K562 (cell line): ENCODE measurements at regions not wholly inside any gene's neighbourhood (a gene's known extent, or its start where the extent isn't known, plus 50 kb on each side); places are given as distances from the start of the nearest gene placed in this dataset.

Source experiments
- ATAC-seq: fragments of 200-7000 bp; cut with Tn5 transposase; 3 replicates; pipeline ENCODE4 v1.9.1; 2020; ENCODE audit warnings: moderate library complexity
- BruUV-seq: library from RNA; stranded (reverse); fragments of 400-500 nt; replicated peaks from 2 replicates; lab custom pipeline; 2021; lab: Mats Ljungman, UMichigan
- CTCF ChIA-PET: fragments of 300-600 bp; formaldehyde crosslinking; extraction: SDS; loops from one replicate; lab custom pipeline; 2021; ENCODE audit warnings: low intra/inter-chr PET ratio; lab: Yijun Ruan, JAX
- POLR2A ChIA-PET: fragments of 300-600, 350-650 bp; sonication (Branson Sonifier 250); formaldehyde crosslinking; extraction: SDS; loops from one replicate; lab custom pipeline; 2021; ENCODE audit warnings: antibody characterized with exemption, inconsistent platforms; lab: Yijun Ruan, JAX
- DNase-seq, 4 experiments: peaks; one replicate each; pipeline versions ENCODE4 v3.0.0 to v3.0.0-alpha.2; 2011 to 2018; ENCODE audit warnings: low spot score in 3 of 4, mixed read lengths in 3 of 4; ENCODE audit errors: extremely low read depth in 1 of 4
- FAIRE-seq: peaks from 2 replicates; lab custom pipeline; 2011; peaks lifted over from hg19 to GRCh38; lab: Jason Lieb, UNC
- H2AFZ ChIP-seq: 2 replicates; pipeline ENCODE4 v1.6.0; 2011; ENCODE audit warnings: low read depth, low read length, control low read depth, inconsistent platforms
- H3K27ac ChIP-seq: fragments of 200-600 bp; 3 replicates; pipeline ENCODE4 v1.8.0; 2011; ENCODE audit warnings: low read depth, mild to moderate bottlenecking, control low read depth, inconsistent platforms, low read length, moderate library complexity, mixed read lengths; ENCODE audit errors: extremely low read depth
- H3K27me3 ChIP-seq, 2 experiments: fragments of 300-600 bp in 1 of 2; 2 replicates in 1 of 2; 3 replicates in 1 of 2; pipeline versions ENCODE4 v1.6.0 to v1.8.0; 2011; ENCODE audit warnings: inconsistent platforms in 2 of 2, low read length in 2 of 2, mild to moderate bottlenecking in 1 of 2, mixed read lengths in 1 of 2, moderate library complexity in 1 of 2; ENCODE audit not compliant: control insufficient read depth in 2 of 2, insufficient read depth in 2 of 2
- H3K36me3 ChIP-seq: fragments of 300-600 bp; 3 replicates; pipeline ENCODE4 v1.8.0; 2011; ENCODE audit warnings: mild to moderate bottlenecking, low read length, inconsistent platforms; ENCODE audit not compliant: control insufficient read depth, insufficient read depth
- H3K4me1 ChIP-seq, 2 experiments: fragments of 200-600 bp in 1 of 2; replicated peaks in 1 of 2; 2 replicates in 1 of 2; 3 replicates in 1 of 2; pipeline versions ENCODE4 v1.5.1 to v1.8.0; 2011; ENCODE audit warnings: inconsistent platforms in 2 of 2, low read length in 2 of 2, mild to moderate bottlenecking in 1 of 2, mixed read lengths in 1 of 2, moderate library complexity in 1 of 2; ENCODE audit not compliant: control insufficient read depth in 2 of 2, insufficient read depth in 2 of 2
- H3K4me2 ChIP-seq: 2 replicates; pipeline ENCODE4 v1.6.1; 2011; ENCODE audit warnings: low read length, control low read depth, inconsistent platforms, mixed read lengths; ENCODE audit not compliant: insufficient read depth
- H3K4me3 ChIP-seq: fragments of 200-600 bp; sonication (generic), shearing (Covaris generic); 2 replicates; pipeline ENCODE4 v1.5.1; 2016; ENCODE audit warnings: control low read depth, inconsistent platforms
- H3K79me2 ChIP-seq: fragments of 200-600 bp; 3 replicates; pipeline ENCODE4 v1.8.0; 2011; ENCODE audit warnings: low read length, inconsistent platforms; ENCODE audit not compliant: control insufficient read depth, insufficient read depth
- H3K9ac ChIP-seq, 2 experiments: 2 replicates each; pipeline versions ENCODE4 v1.6.0 to v1.6.1; 2011; ENCODE audit warnings: low read depth in 2 of 2, low read length in 2 of 2, control low read depth in 1 of 2, inconsistent platforms in 1 of 2, mild to moderate bottlenecking in 1 of 2, mixed read lengths in 1 of 2; ENCODE audit not compliant: insufficient read depth in 1 of 2
- H3K9me1 ChIP-seq: one replicate; pipeline ENCODE4 v1.6.0; 2011; ENCODE audit warnings: inconsistent platforms, mild to moderate bottlenecking, low read length, moderate library complexity; ENCODE audit not compliant: control insufficient read depth, insufficient read depth
- H3K9me3 ChIP-seq: replicated peaks from 2 replicates; pipeline ENCODE4 v1.5.1; 2011; ENCODE audit warnings: low read depth, low read length, inconsistent platforms; ENCODE audit not compliant: control insufficient read depth, insufficient read depth
- H4K20me1 ChIP-seq: replicated peaks from 2 replicates; pipeline ENCODE4 v1.6.1; 2011; ENCODE audit warnings: low read length, inconsistent platforms, mixed read lengths; ENCODE audit not compliant: control insufficient read depth, insufficient read depth
- RBM25 ChIP-seq: fragments of 200-400 bp; formaldehyde crosslinking; IDR thresholded peaks from 2 replicates; pipeline ENCODE4 v1.6.1; 2018; ENCODE audit warnings: low read length, low read depth, moderate library complexity; ENCODE audit not compliant: severe bottlenecking
- SRSF3 ChIP-seq: fragments of 200-400 bp; formaldehyde crosslinking; IDR thresholded peaks from 2 replicates; pipeline ENCODE4 v1.6.1; 2016; ENCODE audit warnings: mild to moderate bottlenecking, low read length, moderate library complexity; ENCODE audit not compliant: insufficient read depth
- SUPT5H ChIP-seq: fragments of 450-650 bp; IDR thresholded peaks from 2 replicates; pipeline ENCODE4 v1.6.1; 2016
- ZKSCAN1 ChIP-seq: fragments of 150-350 bp; IDR thresholded peaks from 2 replicates; pipeline ENCODE4 v1.6.1; 2016; ENCODE audit warnings: low read depth, low read length
- ZZZ3 ChIP-seq: fragments of 450-650 bp; IDR thresholded peaks from 2 replicates; pipeline ENCODE4 v1.6.1; 2016; ENCODE audit warnings: antibody characterized with exemption, mild to moderate bottlenecking, moderate library complexity
- WGBS: fragments of 100-300 bp; shearing (Covaris generic); methylation state at CpG from one replicate; pipeline ENCODE4 v1.1.6; 2016; ENCODE audit warnings: low coverage, mixed read lengths; ENCODE audit not compliant: insufficient coverage; ENCODE audit errors: missing lambda C conversion rate; 5-methylcytosine and 5-hydroxymethylcytosine counted together
- in situ Hi-C: fragments of 300-500 bp; cut with MboI; formaldehyde crosslinking; loops from 4 replicates; pipeline ENCODE4 v1.15.0; 2018; ENCODE audit warnings: inconsistent platforms, mixed read lengths
- intact Hi-C: fragments of 100-400 bp; cut with micrococcal nuclease; formaldehyde crosslinking; loops from 2 replicates; pipeline ENCODE4 v1.14.2; 2022
- TF ChIP-seq, protein P1 (sequence below): fragments of 450-650 bp; IDR thresholded peaks from 2 replicates; pipeline ENCODE4 v1.6.1; 2016; ENCODE audit warnings: low read depth
- TF ChIP-seq, protein P2 (sequence below): sonication (generic); formaldehyde crosslinking; IDR thresholded peaks from 2 replicates; pipeline ENCODE4 v1.8.0; 2022; ENCODE audit warnings: mild to moderate bottlenecking, missing genetic modification reagents

DNA sequence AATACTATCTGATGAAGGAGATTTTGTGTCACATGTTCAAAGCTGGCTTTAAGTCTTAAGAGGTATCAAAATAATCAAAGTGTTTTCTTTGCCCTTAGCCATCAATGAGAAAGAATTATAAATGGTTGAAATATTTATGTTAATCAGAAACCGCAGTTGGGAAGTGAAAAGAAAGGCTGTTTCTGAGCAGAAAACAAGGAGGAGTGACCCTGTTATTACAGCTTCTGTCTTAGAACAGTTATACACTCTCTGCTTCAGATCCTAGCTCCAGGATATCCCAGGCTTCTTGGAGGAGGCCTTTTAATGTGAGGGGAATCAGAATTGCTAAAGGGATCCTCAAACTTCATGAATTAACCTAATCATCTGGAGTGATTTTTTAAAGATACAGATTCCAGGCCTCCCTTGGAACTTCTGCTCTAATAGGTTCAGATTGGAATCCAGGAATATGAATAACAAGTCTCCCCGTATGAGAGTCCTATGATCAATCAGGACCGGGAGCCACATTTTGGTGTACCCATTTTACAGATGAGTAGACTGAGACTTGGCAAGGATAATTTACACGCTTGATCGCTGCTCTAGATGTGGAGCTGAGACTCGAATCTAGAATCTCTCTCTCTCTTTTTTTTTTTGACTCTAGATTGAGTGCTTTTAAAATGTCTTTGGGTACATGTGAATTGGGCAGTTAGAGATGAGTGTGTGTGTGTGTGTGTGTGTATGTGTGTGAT, 50.8 kb upstream of the JAG1 start:
- no peak overlapping the region for H3K27ac ChIP-seq
- H3K9ac ChIP-seq, result no peak overlapping the region
- no peaks in the 10 kb centered on the region for H3K9me3 ChIP-seq
- H3K79me2 ChIP-seq, result no peaks in the 10 kb centered on the region
- no peaks in the 10 kb centered on the region for H3K4me1 ChIP-seq
- no peaks in the 10 kb centered on the region for H3K9me1 ChIP-seq
- DNase-seq (no peak), FAIRE-seq (no peak), ATAC-seq (no peak)
- 0% methylated on average over 6 of the region's 6 CpGs for WGBS
- H3K27me3 ChIP-seq, result no peaks in the 10 kb centered on the region
- in situ Hi-C loops, result no loop called here
- no peaks in the 10 kb centered on the region for H4K20me1 ChIP-seq
- no peak overlapping the region for H3K4me2 ChIP-seq
- ChIA-PET CTCF (no interaction called here), POLR2A (no interaction called here)
- BruUV-seq, result no TSS peak
- H2AFZ ChIP-seq, result no peak overlapping the region
- peak; percentile 60 for TF ChIP-seq RBM25
- no peak for TF ChIP-seq SUPT5H
- no peak for TF ChIP-seq SRSF3
- TF ChIP-seq, protein P1, sequence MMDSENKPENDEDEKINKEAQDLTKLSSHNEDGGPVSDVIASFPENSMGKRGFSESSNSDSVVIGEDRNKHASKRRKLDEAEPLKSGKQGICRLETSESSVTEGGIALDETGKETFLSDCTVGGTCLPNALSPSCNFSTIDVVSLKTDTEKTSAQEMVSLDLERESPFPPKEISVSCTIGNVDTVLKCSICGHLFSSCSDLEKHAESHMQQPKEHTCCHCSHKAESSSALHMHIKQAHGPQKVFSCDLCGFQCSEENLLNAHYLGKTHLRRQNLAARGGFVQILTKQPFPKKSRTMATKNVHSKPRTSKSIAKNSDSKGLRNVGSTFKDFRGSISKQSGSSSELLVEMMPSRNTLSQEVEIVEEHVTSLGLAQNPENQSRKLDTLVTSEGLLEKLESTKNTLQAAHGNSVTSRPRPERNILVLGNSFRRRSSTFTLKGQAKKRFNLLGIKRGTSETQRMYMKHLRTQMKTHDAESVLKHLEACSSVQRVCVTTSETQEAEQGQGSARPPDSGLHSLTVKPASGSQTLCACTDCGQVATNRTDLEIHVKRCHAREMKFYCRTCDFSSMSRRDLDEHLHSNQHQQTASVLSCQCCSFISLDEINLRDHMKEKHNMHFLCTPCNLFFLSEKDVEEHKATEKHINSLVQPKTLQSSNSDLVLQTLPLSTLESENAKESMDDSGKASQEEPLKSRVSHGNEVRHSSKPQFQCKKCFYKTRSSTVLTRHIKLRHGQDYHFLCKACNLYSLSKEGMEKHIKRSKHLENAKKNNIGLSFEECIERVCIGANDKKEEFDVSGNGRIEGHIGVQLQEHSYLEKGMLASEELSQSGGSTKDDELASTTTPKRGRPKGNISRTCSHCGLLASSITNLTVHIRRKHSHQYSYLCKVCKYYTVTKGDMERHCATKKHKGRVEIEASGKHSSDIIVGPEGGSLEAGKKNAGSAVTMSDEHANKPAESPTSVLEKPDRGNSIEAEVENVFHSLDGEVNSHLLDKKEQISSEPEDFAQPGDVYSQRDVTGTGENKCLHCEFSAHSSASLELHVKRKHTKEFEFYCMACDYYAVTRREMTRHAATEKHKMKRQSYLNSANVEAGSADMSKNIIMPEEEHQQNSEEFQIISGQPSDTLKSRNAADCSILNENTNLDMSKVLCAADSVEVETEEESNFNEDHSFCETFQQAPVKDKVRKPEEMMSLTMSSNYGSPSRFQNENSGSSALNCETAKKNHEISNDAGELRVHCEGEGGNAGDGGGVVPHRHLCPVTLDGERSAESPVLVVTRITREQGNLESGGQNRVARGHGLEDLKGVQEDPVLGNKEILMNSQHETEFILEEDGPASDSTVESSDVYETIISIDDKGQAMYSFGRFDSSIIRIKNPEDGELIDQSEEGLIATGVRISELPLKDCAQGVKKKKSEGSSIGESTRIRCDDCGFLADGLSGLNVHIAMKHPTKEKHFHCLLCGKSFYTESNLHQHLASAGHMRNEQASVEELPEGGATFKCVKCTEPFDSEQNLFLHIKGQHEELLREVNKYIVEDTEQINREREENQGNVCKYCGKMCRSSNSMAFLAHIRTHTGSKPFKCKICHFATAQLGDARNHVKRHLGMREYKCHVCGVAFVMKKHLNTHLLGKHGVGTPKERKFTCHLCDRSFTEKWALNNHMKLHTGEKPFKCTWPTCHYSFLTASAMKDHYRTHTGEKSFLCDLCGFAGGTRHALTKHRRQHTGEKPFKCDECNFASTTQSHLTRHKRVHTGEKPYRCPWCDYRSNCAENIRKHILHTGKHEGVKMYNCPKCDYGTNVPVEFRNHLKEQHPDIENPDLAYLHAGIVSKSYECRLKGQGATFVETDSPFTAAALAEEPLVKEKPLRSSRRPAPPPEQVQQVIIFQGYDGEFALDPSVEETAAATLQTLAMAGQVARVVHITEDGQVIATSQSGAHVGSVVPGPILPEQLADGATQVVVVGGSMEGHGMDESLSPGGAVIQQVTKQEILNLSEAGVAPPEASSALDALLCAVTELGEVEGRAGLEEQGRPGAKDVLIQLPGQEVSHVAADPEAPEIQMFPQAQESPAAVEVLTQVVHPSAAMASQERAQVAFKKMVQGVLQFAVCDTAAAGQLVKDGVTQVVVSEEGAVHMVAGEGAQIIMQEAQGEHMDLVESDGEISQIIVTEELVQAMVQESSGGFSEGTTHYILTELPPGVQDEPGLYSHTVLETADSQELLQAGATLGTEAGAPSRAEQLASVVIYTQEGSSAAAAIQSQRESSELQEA, result no peak
- no peak for TF ChIP-seq ZZZ3
- TF ChIP-seq, protein P2, sequence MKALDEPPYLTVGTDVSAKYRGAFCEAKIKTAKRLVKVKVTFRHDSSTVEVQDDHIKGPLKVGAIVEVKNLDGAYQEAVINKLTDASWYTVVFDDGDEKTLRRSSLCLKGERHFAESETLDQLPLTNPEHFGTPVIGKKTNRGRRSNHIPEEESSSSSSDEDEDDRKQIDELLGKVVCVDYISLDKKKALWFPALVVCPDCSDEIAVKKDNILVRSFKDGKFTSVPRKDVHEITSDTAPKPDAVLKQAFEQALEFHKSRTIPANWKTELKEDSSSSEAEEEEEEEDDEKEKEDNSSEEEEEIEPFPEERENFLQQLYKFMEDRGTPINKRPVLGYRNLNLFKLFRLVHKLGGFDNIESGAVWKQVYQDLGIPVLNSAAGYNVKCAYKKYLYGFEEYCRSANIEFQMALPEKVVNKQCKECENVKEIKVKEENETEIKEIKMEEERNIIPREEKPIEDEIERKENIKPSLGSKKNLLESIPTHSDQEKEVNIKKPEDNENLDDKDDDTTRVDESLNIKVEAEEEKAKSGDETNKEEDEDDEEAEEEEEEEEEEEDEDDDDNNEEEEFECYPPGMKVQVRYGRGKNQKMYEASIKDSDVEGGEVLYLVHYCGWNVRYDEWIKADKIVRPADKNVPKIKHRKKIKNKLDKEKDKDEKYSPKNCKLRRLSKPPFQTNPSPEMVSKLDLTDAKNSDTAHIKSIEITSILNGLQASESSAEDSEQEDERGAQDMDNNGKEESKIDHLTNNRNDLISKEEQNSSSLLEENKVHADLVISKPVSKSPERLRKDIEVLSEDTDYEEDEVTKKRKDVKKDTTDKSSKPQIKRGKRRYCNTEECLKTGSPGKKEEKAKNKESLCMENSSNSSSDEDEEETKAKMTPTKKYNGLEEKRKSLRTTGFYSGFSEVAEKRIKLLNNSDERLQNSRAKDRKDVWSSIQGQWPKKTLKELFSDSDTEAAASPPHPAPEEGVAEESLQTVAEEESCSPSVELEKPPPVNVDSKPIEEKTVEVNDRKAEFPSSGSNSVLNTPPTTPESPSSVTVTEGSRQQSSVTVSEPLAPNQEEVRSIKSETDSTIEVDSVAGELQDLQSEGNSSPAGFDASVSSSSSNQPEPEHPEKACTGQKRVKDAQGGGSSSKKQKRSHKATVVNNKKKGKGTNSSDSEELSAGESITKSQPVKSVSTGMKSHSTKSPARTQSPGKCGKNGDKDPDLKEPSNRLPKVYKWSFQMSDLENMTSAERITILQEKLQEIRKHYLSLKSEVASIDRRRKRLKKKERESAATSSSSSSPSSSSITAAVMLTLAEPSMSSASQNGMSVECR (CRISPR knock-in tag), result no peak
- no peak for TF ChIP-seq ZKSCAN1
- intact Hi-C loops, result no loop called here
- H3K36me3 ChIP-seq, result no peaks in the 10 kb centered on the region
- H3K4me3 ChIP-seq, result no peak overlapping the region
